ENCODE measurements at regions not wholly inside any gene's neighbourhood (a gene's known extent, or its start where the extent isn't known, plus 50 kb on each side); places are given as distances from the start of the nearest gene placed in this dataset.
"Not testable (repeated sequence)": the region's sequence is repeated elsewhere in the genome, so short reads cannot be mapped to it uniquely, and the experiment has no call there.

GRCh38 chr10:80952436-80952835, 414.7 kb downstream of the SH2D4B start:
- no peak for DNase-seq
- intact Hi-C loops (cut with DNase I; ENCODE audit: low total_unique reads) = no loop called here
- WGBS, 5 donors = 75 to 84% (median 79%) methylated on average over 7 of the region's 7 CpGs
- no peaks in the 10 kb centered on the region for H3K36me3 ChIP-seq
- no peak overlapping the region for H3K27ac ChIP-seq
- no peaks in the 10 kb centered on the region for H3K27me3 ChIP-seq
- no peaks in the 10 kb centered on the region for H3K9me3 ChIP-seq
- no peaks in the 10 kb centered on the region for H3K4me1 ChIP-seq
- no peak overlapping the region for H3K4me3 ChIP-seq
- TF ChIP-seq EP300 (IDR thresholded peaks at IDR 0.05) (no peak), POLR2A (IDR thresholded peaks at IDR 0.05) (no peak)

- H3K36me3 ChIP-seq = no peaks in the 10 kb centered on the region
- no peaks in the 10 kb centered on the region for H3K4me1 ChIP-seq
- TF ChIP-seq POLR2A (IDR thresholded peaks at IDR 0.05) (no peak), EP300 (IDR thresholded peaks at IDR 0.05) (no peak), POLR2AphosphoS5 (IDR thresholded peaks at IDR 0.05) (no peak), CTCF (IDR thresholded peaks at IDR 0.05) (no peak)
- no peak overlapping the region for H3K4me3 ChIP-seq
- no peaks in the 10 kb centered on the region for H3K9me3 ChIP-seq
- WGBS, 5 donors = 80 to 84% (median 81%) methylated on average over 4 of the region's 4 CpGs
- no peak overlapping the region for H3K27ac ChIP-seq
- no peaks in the 10 kb centered on the region for H3K27me3 ChIP-seq
- no peak for DNase-seq
- intact Hi-C loops (cut with DNase I; ENCODE audit: low total_unique reads) = no loop called here
Observed at GRCh38 chr10:80957161-80957560, 419.5 kb downstream of the SH2D4B start.

GRCh38 chr10:80964179-80964578, 426.5 kb downstream of the SH2D4B start:
- Histone ChIP-seq H3K27me3 (no peaks in the 10 kb centered on the region), H3K36me3 (no peaks in the 10 kb centered on the region), H3K9me3 (no peaks in the 10 kb centered on the region), H3K4me3 (no peak overlapping the region), H3K4me1 (no peaks in the 10 kb centered on the region), H3K27ac (no peak overlapping the region)
- DNase-seq = no peak
- WGBS, 5 donors = 64 to 76% (median 69%) methylated on average over 2 of the region's 2 CpGs
- TF ChIP-seq EP300 (IDR thresholded peaks at IDR 0.05) (no peak), POLR2A (IDR thresholded peaks at IDR 0.05) (no peak), POLR2AphosphoS5 (IDR thresholded peaks at IDR 0.05) (no peak)
- intact Hi-C loops (cut with DNase I; ENCODE audit: low total_unique reads) = no loop called here

- intact Hi-C loops (cut with DNase I; ENCODE audit: low total_unique reads) = no loop called here
- Histone ChIP-seq H3K36me3 (no peaks in the 10 kb centered on the region), H3K27ac (no peak overlapping the region), H3K9me3 (no peaks in the 10 kb centered on the region), H3K4me1 (no peaks in the 10 kb centered on the region), H3K27me3 (no peaks in the 10 kb centered on the region), H3K4me3 (no peak overlapping the region)
- no peak for DNase-seq
- TF ChIP-seq EP300 (IDR thresholded peaks at IDR 0.05) (no peak), CTCF (IDR thresholded peaks at IDR 0.05) (no peak), POLR2A (IDR thresholded peaks at IDR 0.05) (no peak), POLR2AphosphoS5 (IDR thresholded peaks at IDR 0.05) (no peak)
- 40 to 53% (median 48%) methylated on average over 3 of the region's 3 CpGs for WGBS, 5 donors
Observed at GRCh38 chr10:80964955-80965614, 427.4 kb downstream of the SH2D4B start.

- intact Hi-C loops (cut with DNase I; ENCODE audit: low total_unique reads) = no loop called here
- no peak for TF ChIP-seq EP300 (IDR thresholded peaks at IDR 0.05)
- TF ChIP-seq CTCF (IDR thresholded peaks at IDR 0.05) = no peak
- no peak for TF ChIP-seq POLR2AphosphoS5 (IDR thresholded peaks at IDR 0.05)
- no peak for TF ChIP-seq POLR2A (IDR thresholded peaks at IDR 0.05)
Observed at GRCh38 chr10:80966326-80966986, 428.8 kb downstream of the SH2D4B start.

GRCh38 chr10:80967357-80967756, 429.7 kb downstream of the SH2D4B start:
- H3K27me3 ChIP-seq; DNase-seq; H3K4me3 ChIP-seq; H3K4me1 ChIP-seq; intact Hi-C loops (cut with DNase I; ENCODE audit: low total_unique reads); H3K36me3 ChIP-seq; H3K9me3 ChIP-seq; H3K27ac ChIP-seq: not testable (repeated sequence)
- WGBS, 5 donors = 70 to 84% (median 78%) methylated on average over 4 of the region's 4 CpGs

More at GRCh38 chr10:80966326-80966986, 428.8 kb downstream of the SH2D4B start:
- Histone ChIP-seq H3K4me3 (no peak overlapping the region), H3K36me3 (no peaks in the 10 kb centered on the region), H3K9me3 (no peaks in the 10 kb centered on the region), H3K27ac (no peak overlapping the region), H3K4me1 (no peaks in the 10 kb centered on the region), H3K27me3 (no peaks in the 10 kb centered on the region)
- no peak for DNase-seq
- 37 to 46% (median 42%) methylated on average over 3 of the region's 3 CpGs for WGBS, 5 donors

Data from stomach (tissue), 8 donors.